ENCODE measurements at regions not wholly inside any gene's neighbourhood (a gene's known extent, or its start where the extent isn't known, plus 50 kb on each side); places are given as distances from the start of the nearest gene placed in this dataset.

GRCh38 chr5:93236807-93237421, 344.1 kb downstream of the NR2F1-AS1 start:
- TF ChIP-seq TEAD4 (IDR thresholded peaks at IDR 0.05) (no peak), ZBTB7A (IDR thresholded peaks at IDR 0.05; ENCODE audit: low read depth) (no peak), RAD21 (IDR thresholded peaks at IDR 0.05; ENCODE audit: low read depth) (no peak), EP300 (IDR thresholded peaks at IDR 0.05; ENCODE audit: borderline replicate concordance) (no peak), TAF1 (IDR thresholded peaks at IDR 0.05; ENCODE audit: low read depth) (no peak)
- TF ChIP-seq, protein P1, sequence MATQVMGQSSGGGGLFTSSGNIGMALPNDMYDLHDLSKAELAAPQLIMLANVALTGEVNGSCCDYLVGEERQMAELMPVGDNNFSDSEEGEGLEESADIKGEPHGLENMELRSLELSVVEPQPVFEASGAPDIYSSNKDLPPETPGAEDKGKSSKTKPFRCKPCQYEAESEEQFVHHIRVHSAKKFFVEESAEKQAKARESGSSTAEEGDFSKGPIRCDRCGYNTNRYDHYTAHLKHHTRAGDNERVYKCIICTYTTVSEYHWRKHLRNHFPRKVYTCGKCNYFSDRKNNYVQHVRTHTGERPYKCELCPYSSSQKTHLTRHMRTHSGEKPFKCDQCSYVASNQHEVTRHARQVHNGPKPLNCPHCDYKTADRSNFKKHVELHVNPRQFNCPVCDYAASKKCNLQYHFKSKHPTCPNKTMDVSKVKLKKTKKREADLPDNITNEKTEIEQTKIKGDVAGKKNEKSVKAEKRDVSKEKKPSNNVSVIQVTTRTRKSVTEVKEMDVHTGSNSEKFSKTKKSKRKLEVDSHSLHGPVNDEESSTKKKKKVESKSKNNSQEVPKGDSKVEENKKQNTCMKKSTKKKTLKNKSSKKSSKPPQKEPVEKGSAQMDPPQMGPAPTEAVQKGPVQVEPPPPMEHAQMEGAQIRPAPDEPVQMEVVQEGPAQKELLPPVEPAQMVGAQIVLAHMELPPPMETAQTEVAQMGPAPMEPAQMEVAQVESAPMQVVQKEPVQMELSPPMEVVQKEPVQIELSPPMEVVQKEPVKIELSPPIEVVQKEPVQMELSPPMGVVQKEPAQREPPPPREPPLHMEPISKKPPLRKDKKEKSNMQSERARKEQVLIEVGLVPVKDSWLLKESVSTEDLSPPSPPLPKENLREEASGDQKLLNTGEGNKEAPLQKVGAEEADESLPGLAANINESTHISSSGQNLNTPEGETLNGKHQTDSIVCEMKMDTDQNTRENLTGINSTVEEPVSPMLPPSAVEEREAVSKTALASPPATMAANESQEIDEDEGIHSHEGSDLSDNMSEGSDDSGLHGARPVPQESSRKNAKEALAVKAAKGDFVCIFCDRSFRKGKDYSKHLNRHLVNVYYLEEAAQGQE (IDR thresholded peaks at IDR 0.05; ENCODE audit: low read depth), result no peak

GRCh38 chr5:93235761-93236160, 345.3 kb downstream of the NR2F1-AS1 start:
- TF ChIP-seq TAF1 (IDR thresholded peaks at IDR 0.05; ENCODE audit: low read depth), result no peak
- TF ChIP-seq CEBPB (IDR thresholded peaks at IDR 0.05), result no peak
- TF ChIP-seq EP300 (IDR thresholded peaks at IDR 0.05; ENCODE audit: borderline replicate concordance), result no peak
- no peak for TF ChIP-seq EGR1 (IDR thresholded peaks at IDR 0.05)
- no peak for TF ChIP-seq ZBTB7A (IDR thresholded peaks at IDR 0.05; ENCODE audit: low read depth)
- TF ChIP-seq USF1 (IDR thresholded peaks at IDR 0.05), result no peak
- no peak for TF ChIP-seq FOXM1 (IDR thresholded peaks at IDR 0.05; ENCODE audit: borderline replicate concordance, low read depth)
- no peak for TF ChIP-seq CREB1 (IDR thresholded peaks at IDR 0.05; ENCODE audit: low read depth)
- no peak for TF ChIP-seq RAD21 (IDR thresholded peaks at IDR 0.05; ENCODE audit: low read depth)
- TF ChIP-seq TEAD4 (IDR thresholded peaks at IDR 0.05), result no peak
- no peak for TF ChIP-seq MAX (IDR thresholded peaks at IDR 0.05)
- TF ChIP-seq, protein P1 (IDR thresholded peaks at IDR 0.05; ENCODE audit: low read depth), result no peak
- TF ChIP-seq TCF12 (IDR thresholded peaks at IDR 0.05; ENCODE audit: low read depth), result no peak
- no peak for TF ChIP-seq NFIC (IDR thresholded peaks at IDR 0.05)
- no peak for TF ChIP-seq YY1 (IDR thresholded peaks at IDR 0.05; ENCODE audit: low read depth)

- TF ChIP-seq CREB1 (IDR thresholded peaks at IDR 0.05; ENCODE audit: low read depth) (no peak), RAD21 (IDR thresholded peaks at IDR 0.05; ENCODE audit: low read depth) (no peak), USF1 (IDR thresholded peaks at IDR 0.05) (no peak), NFIC (IDR thresholded peaks at IDR 0.05) (no peak), TEAD4 (IDR thresholded peaks at IDR 0.05) (no peak), TAF1 (IDR thresholded peaks at IDR 0.05; ENCODE audit: low read depth) (no peak)
- TF ChIP-seq, protein P1 (IDR thresholded peaks at IDR 0.05; ENCODE audit: low read depth), result no peak
These were observed 354.8 kb downstream of the NR2F1-AS1 start for GRCh38 chr5:93226202-93226735.

DNA sequence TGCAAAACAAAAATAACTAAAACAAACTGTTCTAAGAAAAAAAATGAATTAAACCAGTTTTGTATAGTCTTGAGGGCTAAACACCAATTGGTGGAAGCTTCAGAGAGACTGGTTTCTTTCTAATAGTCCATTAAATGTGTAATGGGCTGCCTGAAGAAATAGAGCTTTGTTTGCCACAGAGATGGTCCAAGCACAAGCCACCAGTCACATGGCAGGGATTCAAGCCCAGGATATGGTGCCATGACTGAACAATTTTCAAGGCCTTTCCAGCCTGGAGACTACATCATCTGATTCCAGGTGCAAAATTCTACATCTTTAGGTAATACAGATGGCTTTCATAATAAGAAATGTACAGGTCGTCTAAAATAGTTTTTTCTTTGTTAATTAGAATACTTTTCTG, 355.3 kb downstream of the NR2F1-AS1 start:
- no peak for TF ChIP-seq EP300 (IDR thresholded peaks at IDR 0.05; ENCODE audit: borderline replicate concordance)
- no peak for TF ChIP-seq MAX (IDR thresholded peaks at IDR 0.05)
- TF ChIP-seq NFIC (IDR thresholded peaks at IDR 0.05), result no peak
- TF ChIP-seq CEBPB (IDR thresholded peaks at IDR 0.05), result no peak
- no peak for TF ChIP-seq FOXM1 (IDR thresholded peaks at IDR 0.05; ENCODE audit: borderline replicate concordance, low read depth)
- no peak for TF ChIP-seq TCF12 (IDR thresholded peaks at IDR 0.05; ENCODE audit: low read depth)
- TF ChIP-seq, protein P1 (IDR thresholded peaks at IDR 0.05; ENCODE audit: low read depth), result no peak
- no peak for TF ChIP-seq ZBTB7A (IDR thresholded peaks at IDR 0.05; ENCODE audit: low read depth)
- TF ChIP-seq YY1 (IDR thresholded peaks at IDR 0.05; ENCODE audit: low read depth), result no peak
- TF ChIP-seq USF1 (IDR thresholded peaks at IDR 0.05), result no peak
